Thoracic aorta (tissue), 2 donors: ENCODE measurements at regions not wholly inside any gene's neighbourhood (a gene's known extent, or its start where the extent isn't known, plus 50 kb on each side); places are given as distances from the start of the nearest gene placed in this dataset.

Experiments
- ATAC-seq: fragments of 150-250 bp; one replicate; pipeline ENCODE4 v1.8.0; 2017; ENCODE audit warnings: low read depth; ENCODE audit not compliant: insufficient number of reproducible peaks, low FRiP score
- DNase-seq: peaks from one replicate; pipeline ENCODE4 v3.0.0-alpha.2; 2020; ENCODE audit warnings: low spot score
- H3K27ac ChIP-seq, 2 donors: fragments of 200-600 bp; sonication (generic); 1 replicate in 1 of 2; 2 replicates in 1 of 2; pipeline ENCODE4 v1.5.1; 2016; ENCODE audit warnings: mild to moderate bottlenecking in 2 of 2, moderate library complexity in 2 of 2
- H3K27me3 ChIP-seq: fragments of 200-600 bp; sonication (generic); replicated peaks from 2 replicates; pipeline ENCODE4 v1.6.0; 2016; ENCODE audit warnings: mild to moderate bottlenecking; ENCODE audit not compliant: insufficient read depth
- H3K36me3 ChIP-seq: fragments of 200-600 bp; sonication (generic); one replicate; pipeline ENCODE4 v1.5.1; 2016
- H3K4me1 ChIP-seq, 2 donors: fragments of 200-600 bp; sonication (generic); 1 replicate in 1 of 2; 2 replicates in 1 of 2; pipeline versions ENCODE4 v1.5.1 to v1.6.0; 2016; ENCODE audit warnings: low read depth in 2 of 2, mild to moderate bottlenecking in 1 of 2; ENCODE audit not compliant: control insufficient read depth in 1 of 2
- H3K4me3 ChIP-seq: fragments of 200-600 bp; sonication (generic); 2 replicates; pipeline ENCODE4 v1.5.1; 2016; ENCODE audit warnings: mild to moderate bottlenecking
- H3K9me3 ChIP-seq: fragments of 200-600 bp; sonication (generic); 2 replicates; pipeline ENCODE4 v1.5.1; 2016
- CTCF ChIP-seq: fragments of 200-600 bp; sonication (generic); IDR thresholded peaks from one replicate; pipeline ENCODE4 v1.5.1; 2019; ENCODE audit warnings: antibody characterized with exemption

GRCh38 chr13:105530468-105530867 lies 1005.0 kb downstream of the EFNB2 start:
- TF ChIP-seq CTCF = no peak
- Histone ChIP-seq H3K27me3 (no peaks in the 10 kb centered on the region), H3K4me1 (no peaks in the 10 kb centered on the region), H3K36me3 (no peaks in the 10 kb centered on the region), H3K4me3 (no peak overlapping the region), H3K9me3 (no peaks in the 10 kb centered on the region), H3K27ac (no peak overlapping the region)
- DNase-seq = no peak
- no peak for ATAC-seq

GRCh38 chr13:105527127-105527526 lies 1008.3 kb downstream of the EFNB2 start:
- Histone ChIP-seq H3K4me3 (no peak overlapping the region), H3K27me3 (no peaks in the 10 kb centered on the region), H3K9me3 (no peaks in the 10 kb centered on the region), H3K4me1 (no peaks in the 10 kb centered on the region), H3K27ac (no peak overlapping the region), H3K36me3 (no peaks in the 10 kb centered on the region)
- no peak for ATAC-seq
- TF ChIP-seq CTCF = no peak
- DNase-seq = no peak

GRCh38 chr13:105519771-105520170 lies 1015.7 kb downstream of the EFNB2 start:
- DNase-seq = no peak
- no peaks in the 10 kb centered on the region for H3K9me3 ChIP-seq

GRCh38 chr13:105518086-105518485 lies 1017.4 kb downstream of the EFNB2 start:
- Histone ChIP-seq H3K4me1 (no peaks in the 10 kb centered on the region), H3K4me3 (no peak overlapping the region), H3K9me3 (no peaks in the 10 kb centered on the region), H3K36me3 (no peaks in the 10 kb centered on the region), H3K27me3 (no peaks in the 10 kb centered on the region), H3K27ac (no peak overlapping the region)
- TF ChIP-seq CTCF = no peak
- DNase-seq (no peak), ATAC-seq (no peak)

More at GRCh38 chr13:105519771-105520170, 1015.7 kb downstream of the EFNB2 start:
- Histone ChIP-seq H3K27ac (no peak overlapping the region), H3K36me3 (no peaks in the 10 kb centered on the region), H3K4me1 (no peaks in the 10 kb centered on the region), H3K27me3 (no peaks in the 10 kb centered on the region), H3K4me3 (no peak overlapping the region)
- no peak for TF ChIP-seq CTCF
- ATAC-seq = no peak

- TF ChIP-seq CTCF = no peak
- Histone ChIP-seq H3K27me3 (no peaks in the 10 kb centered on the region), H3K27ac (no peak overlapping the region), H3K36me3 (no peaks in the 10 kb centered on the region), H3K4me1 (no peaks in the 10 kb centered on the region), H3K4me3 (no peak overlapping the region), H3K9me3 (no peaks in the 10 kb centered on the region)
- DNase-seq (no peak), ATAC-seq (no peak)
Measured at GRCh38 chr13:105514401-105514800, 1021.1 kb downstream of the EFNB2 start.
